ENCODE measurements at regions not wholly inside any gene's neighbourhood (a gene's known extent, or its start where the extent isn't known, plus 50 kb on each side); places are given as distances from the start of the nearest gene placed in this dataset.

GRCh38 chr15:92527197-92527596 lies 128.4 kb downstream of the FAM174B start:
- TF ChIP-seq CTCF (conservative IDR thresholded peaks at IDR 0.05; ENCODE audit: low read length) = no peak
- no peak for TF ChIP-seq EZH2phosphoT487 (IDR thresholded peaks at IDR 0.05; ENCODE audit: borderline replicate concordance)
- Histone ChIP-seq H3K9ac (ENCODE audit: low read depth, low read length, poor library complexity, severe bottlenecking) (no peak overlapping the region), H3K4me2 (ENCODE audit: low read depth, low read length, poor library complexity, severe bottlenecking) (no peak overlapping the region), H3K36me3 (ENCODE audit: insufficient read depth, low read length) (no peaks in the 10 kb centered on the region), H3K9me3 (ENCODE audit: insufficient read depth, low read depth, low read length) (peaks cover 6% of the 10 kb centered on the region; the same call in 1 of the 2 replicates), H3K4me1 (ENCODE audit: insufficient read depth, low read length, poor library complexity, severe bottlenecking) (no peaks in the 10 kb centered on the region), H3K79me2 (ENCODE audit: insufficient read depth, low read length) (no peaks in the 10 kb centered on the region), H4K20me1 (ENCODE audit: insufficient read depth, low read length, poor library complexity, severe bottlenecking) (no peaks in the 10 kb centered on the region), H3F3A (ENCODE audit: low read depth) (no peaks in the 10 kb centered on the region), H3K9me2 (replicated peaks; ENCODE audit: low read depth, low read length) (no peaks in the 10 kb centered on the region), H2AFZ (ENCODE audit: low read length) (no peak overlapping the region), H3K27me3 (ENCODE audit: insufficient read depth, low read length, poor library complexity, severe bottlenecking) (no peaks in the 10 kb centered on the region), H3K4me3 (ENCODE audit: low read length, poor library complexity, severe bottlenecking) (no peak overlapping the region)

- no peaks in the 10 kb centered on the region for H4K20me1 ChIP-seq (ENCODE audit: insufficient read depth, low read length, poor library complexity, severe bottlenecking)
- H3K4me1 ChIP-seq (ENCODE audit: insufficient read depth, low read length, poor library complexity, severe bottlenecking) = peaks cover 3% of the 10 kb centered on the region
- H3F3A ChIP-seq (ENCODE audit: low read depth) = no peaks in the 10 kb centered on the region
- no peak overlapping the region for H3K4me3 ChIP-seq (ENCODE audit: low read length, poor library complexity, severe bottlenecking)
- H2AFZ ChIP-seq (ENCODE audit: low read length) = no peak overlapping the region
- no peaks in the 10 kb centered on the region for H3K79me2 ChIP-seq (ENCODE audit: insufficient read depth, low read length)
- H3K9me2 ChIP-seq (replicated peaks; ENCODE audit: low read depth, low read length) = no peaks in the 10 kb centered on the region
- H3K9me3 ChIP-seq (ENCODE audit: insufficient read depth, low read depth, low read length) = peaks cover 6% of the 10 kb centered on the region; the same call in 1 of the 2 replicates
- H3K36me3 ChIP-seq (ENCODE audit: insufficient read depth, low read length) = no peaks in the 10 kb centered on the region
- no peaks in the 10 kb centered on the region for H3K27me3 ChIP-seq (ENCODE audit: insufficient read depth, low read length, poor library complexity, severe bottlenecking)
- no peak overlapping the region for H3K9ac ChIP-seq (ENCODE audit: low read depth, low read length, poor library complexity, severe bottlenecking)
- H3K4me2 ChIP-seq (ENCODE audit: low read depth, low read length, poor library complexity, severe bottlenecking) = no peak overlapping the region
- no peak for TF ChIP-seq CTCF (conservative IDR thresholded peaks at IDR 0.05; ENCODE audit: low read length)
These were observed 129.8 kb downstream of the FAM174B start for GRCh38 chr15:92525758-92526245.

GRCh38 chr15:92524874-92525565 lies 130.6 kb downstream of the FAM174B start:
- no peaks in the 10 kb centered on the region for H3K9me2 ChIP-seq (replicated peaks; ENCODE audit: low read depth, low read length)
- H3K9ac ChIP-seq (ENCODE audit: low read depth, low read length, poor library complexity, severe bottlenecking) = no peak overlapping the region
- no peaks in the 10 kb centered on the region for H3K79me2 ChIP-seq (ENCODE audit: insufficient read depth, low read length)
- no peak overlapping the region for H3K4me2 ChIP-seq (ENCODE audit: low read depth, low read length, poor library complexity, severe bottlenecking)
- H3K27me3 ChIP-seq (ENCODE audit: insufficient read depth, low read length, poor library complexity, severe bottlenecking) = no peaks in the 10 kb centered on the region
- H3F3A ChIP-seq (ENCODE audit: low read depth) = no peaks in the 10 kb centered on the region
- H3K4me1 ChIP-seq (ENCODE audit: insufficient read depth, low read length, poor library complexity, severe bottlenecking) = peaks cover 3% of the 10 kb centered on the region
- H3K9me3 ChIP-seq (ENCODE audit: insufficient read depth, low read depth, low read length) = peaks cover 10% of the 10 kb centered on the region; the same call in 1 of the 2 replicates
- no peak overlapping the region for H2AFZ ChIP-seq (ENCODE audit: low read length)
- no peak overlapping the region for H3K4me3 ChIP-seq (ENCODE audit: low read length, poor library complexity, severe bottlenecking)
- no peaks in the 10 kb centered on the region for H4K20me1 ChIP-seq (ENCODE audit: insufficient read depth, low read length, poor library complexity, severe bottlenecking)
- no peaks in the 10 kb centered on the region for H3K36me3 ChIP-seq (ENCODE audit: insufficient read depth, low read length)
- TF ChIP-seq EZH2phosphoT487 (IDR thresholded peaks at IDR 0.05; ENCODE audit: borderline replicate concordance) (no peak), CTCF (conservative IDR thresholded peaks at IDR 0.05; ENCODE audit: low read length) (no peak)

Data from Loucy (cell line).